Epithelial cell of esophagus (primary cell): ENCODE measurements at regions not wholly inside any gene's neighbourhood (a gene's known extent, or its start where the extent isn't known, plus 50 kb on each side); places are given as distances from the start of the nearest gene placed in this dataset.
"Not testable (repeated sequence)": the region's sequence is repeated elsewhere in the genome, so short reads cannot be mapped to it uniquely, and the experiment has no call there.

Source experiments
- DNase-seq: peaks from one replicate; pipeline ENCODE4 v3.0.0; 2010; ENCODE audit warnings: low read depth
- H3K4me3 ChIP-seq: 2 replicates; pipeline ENCODE4 v1.5.1; 2011; ENCODE audit warnings: mild to moderate bottlenecking, low read length, control low read depth
- CTCF ChIP-seq: IDR thresholded peaks from 2 replicates; pipeline ENCODE4 v1.5.1; 2011; ENCODE audit warnings: low read depth, mild to moderate bottlenecking, low read length, control low read depth, inconsistent platforms; ENCODE audit not compliant: insufficient read depth; ENCODE audit errors: missing control alignments

- TF ChIP-seq CTCF = no peak
- no peak for DNase-seq
- no peak overlapping the region for H3K4me3 ChIP-seq
Observed at GRCh38 chr2:132279930-132280615, 118.3 kb upstream of the ANKRD30BL start.

- no peak overlapping the region for H3K4me3 ChIP-seq
- DNase-seq = no peak
- TF ChIP-seq CTCF = no peak
Observed at GRCh38 chr2:132280912-132281311, 119.2 kb upstream of the ANKRD30BL start.

- not testable (repeated sequence) for H3K4me3 ChIP-seq, DNase-seq
Observed at GRCh38 chr2:132282104-132282503, 120.4 kb upstream of the ANKRD30BL start.

GRCh38 chr2:132282911-132283310 is 121.2 kb upstream of the ANKRD30BL start:
- DNase-seq = no peak
- TF ChIP-seq CTCF = no peak
- H3K4me3 ChIP-seq = no peak overlapping the region

GRCh38 chr2:132286289-132286911 is 124.6 kb upstream of the ANKRD30BL start:
- not testable (repeated sequence) for H3K4me3 ChIP-seq, DNase-seq

GRCh38 chr2:132287910-132288309 is 126.2 kb upstream of the ANKRD30BL start:
- H3K4me3 ChIP-seq, DNase-seq: not testable (repeated sequence)

- not testable (repeated sequence) for DNase-seq, H3K4me3 ChIP-seq
Observed at GRCh38 chr2:132289138-132289537, 127.4 kb upstream of the ANKRD30BL start.

GRCh38 chr2:132289812-132290211 is 126.8 kb upstream of the GPR39 start:
- not testable (repeated sequence) for H3K4me3 ChIP-seq, DNase-seq

GRCh38 chr2:132300592-132301378 is 115.8 kb upstream of the GPR39 start:
- not testable (repeated sequence) for H3K4me3 ChIP-seq, DNase-seq

GRCh38 chr2:132304661-132305380 is 111.8 kb upstream of the GPR39 start:
- peak; percentile 50 for DNase-seq
- peak overlapping the region; percentile 30 for H3K4me3 ChIP-seq

GRCh38 chr2:132307613-132308198 is 108.9 kb upstream of the GPR39 start:
- not testable (repeated sequence) for DNase-seq

GRCh38 chr2:132309203-132309602 is 107.4 kb upstream of the GPR39 start:
- not testable (repeated sequence) for H3K4me3 ChIP-seq, DNase-seq

More at GRCh38 chr2:132307613-132308198, 108.9 kb upstream of the GPR39 start:
- not testable (repeated sequence) for H3K4me3 ChIP-seq

GRCh38 chr2:132315546-132315945 is 101.1 kb upstream of the GPR39 start:
- not testable (repeated sequence) for DNase-seq, H3K4me3 ChIP-seq

GRCh38 chr2:132317026-132317680 is 99.5 kb upstream of the GPR39 start:
- H3K4me3 ChIP-seq, DNase-seq: not testable (repeated sequence)
